Activated naive CD4-positive, alpha-beta T cell treated with Interleukin-2 at 50 U/mL for 16 hours (primary cell): ENCODE measurements at regions not wholly inside any gene's neighbourhood (a gene's known extent, or its start where the extent isn't known, plus 50 kb on each side); places are given as distances from the start of the nearest gene placed in this dataset.

ENCODE experiments used
- DNase-seq: peaks from one replicate; pipeline ENCODE4 v3.0.0-alpha.2; 2020

- no peak for DNase-seq
Observed at GRCh38 chr11:105226766-105227165, 87.2 kb upstream of the CARD18 start.

GRCh38 chr11:105226091-105226490 is 86.5 kb upstream of the CARD18 start:
- DNase-seq, result no peak

- no peak for DNase-seq
Observed at GRCh38 chr11:105224482-105225253, 85.1 kb upstream of the CARD18 start.

- DNase-seq, result no peak
Observed at GRCh38 chr11:105220121-105220520, 80.6 kb upstream of the CARD18 start.

- DNase-seq, result no peak
Observed at GRCh38 chr11:105219670-105220069, 80.1 kb upstream of the CARD18 start.

GRCh38 chr11:105219269-105219668 is 79.7 kb upstream of the CARD18 start:
- no peak for DNase-seq

- DNase-seq, result no peak
Observed at GRCh38 chr11:105215528-105215927, 76.0 kb upstream of the CARD18 start.

GRCh38 chr11:105211806-105212554 is 72.4 kb upstream of the CARD18 start:
- DNase-seq, result no peak

- DNase-seq, result no peak
Observed at GRCh38 chr11:105208019-105208418, 68.5 kb upstream of the CARD18 start.

GRCh38 chr11:105206633-105207032 is 67.1 kb upstream of the CARD18 start:
- no peak for DNase-seq

- DNase-seq, result no peak
Observed at GRCh38 chr11:105204636-105205035, 65.1 kb upstream of the CARD18 start.

- DNase-seq, result no peak
Observed at GRCh38 chr11:105203569-105204240, 64.1 kb upstream of the CARD18 start.

- no peak for DNase-seq
Observed at GRCh38 chr11:105202844-105203548, 63.4 kb upstream of the CARD18 start.

- DNase-seq, result no peak
Observed at GRCh38 chr11:105202422-105202821, 62.9 kb upstream of the CARD18 start.

- no peak for DNase-seq
Observed at GRCh38 chr11:105201166-105201565, 61.6 kb upstream of the CARD18 start.

- DNase-seq, result no peak
Observed at GRCh38 chr11:105197071-105197815, 57.7 kb upstream of the CARD18 start.

- DNase-seq, result no peak
Observed at GRCh38 chr11:105193260-105193659, 53.7 kb upstream of the CARD18 start.

- no peak for DNase-seq
Observed at GRCh38 chr11:105192115-105192514, 52.5 kb upstream of the CARD18 start.

- no peak for DNase-seq
Observed at GRCh38 chr11:105189581-105189980, 50.0 kb upstream of the CARD18 start.
